CD4-positive, alpha-beta T cell treated with Interleukin-12 subunit alpha and Interleukin-12 subunit beta, for 1 hour (primary cell): ENCODE measurements at regions not wholly inside any gene's neighbourhood (a gene's known extent, or its start where the extent isn't known, plus 50 kb on each side); places are given as distances from the start of the nearest gene placed in this dataset.
A peak's percentile ranks its signal among the peaks of the same experiment; 100 is the strongest.
"Not testable (repeated sequence)": the region's sequence is repeated elsewhere in the genome, so short reads cannot be mapped to it uniquely, and the experiment has no call there.

ENCODE experiments used
- DNase-seq: peaks from one replicate; pipeline ENCODE4 v3.0.0-alpha.2; 2020

- DNase-seq, result not testable (repeated sequence)
These were observed 143.7 kb upstream of the IVNS1ABP start for GRCh38 chr1:185460723-185461122.

DNA sequence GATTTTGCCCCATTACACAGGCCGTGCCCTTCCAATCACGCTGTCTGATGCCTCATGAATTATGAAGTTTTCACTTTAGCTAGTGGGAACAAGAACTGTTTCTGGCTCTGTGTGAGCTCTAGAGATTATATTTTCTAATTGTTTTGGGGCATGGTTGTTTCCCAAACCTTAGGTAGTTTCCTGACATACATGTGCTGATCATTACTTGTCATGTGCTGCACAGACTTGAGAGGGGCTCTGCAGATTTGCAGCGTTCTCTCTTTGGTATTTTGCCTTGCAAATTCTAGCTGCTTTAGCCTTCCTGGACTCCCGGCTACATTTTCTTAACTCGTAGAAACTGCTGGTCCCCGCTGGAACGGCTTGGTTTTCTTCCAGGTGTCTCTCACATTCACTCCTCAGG, 142.1 kb upstream of the IVNS1ABP start:
- DNase-seq, result no peak

DNA sequence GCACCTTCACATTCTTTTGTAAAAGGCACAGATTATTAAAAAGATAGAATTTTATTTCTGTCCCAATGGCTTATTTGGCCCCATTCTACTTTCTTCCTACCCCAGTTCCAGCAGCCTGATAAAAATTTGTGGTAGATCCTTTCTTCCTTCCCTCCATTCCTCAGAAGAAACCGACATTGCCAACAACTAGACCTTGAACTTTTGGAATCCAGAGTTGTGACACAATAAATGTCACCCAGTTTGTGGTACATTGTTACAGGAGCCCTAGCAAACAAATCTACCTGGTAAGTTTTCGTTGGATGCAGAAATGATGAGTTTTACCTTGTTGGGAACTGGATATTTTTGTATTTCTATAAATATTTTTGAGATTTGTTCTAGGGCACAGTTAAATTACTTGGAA, 141.6 kb upstream of the IVNS1ABP start:
- no peak for DNase-seq

GRCh38 chr1:185453496-185454192, 136.6 kb upstream of the IVNS1ABP start:
- DNase-seq, result no peak

- DNase-seq, result no peak
These were observed 133.9 kb upstream of the IVNS1ABP start for GRCh38 chr1:185450917-185451316.

DNA sequence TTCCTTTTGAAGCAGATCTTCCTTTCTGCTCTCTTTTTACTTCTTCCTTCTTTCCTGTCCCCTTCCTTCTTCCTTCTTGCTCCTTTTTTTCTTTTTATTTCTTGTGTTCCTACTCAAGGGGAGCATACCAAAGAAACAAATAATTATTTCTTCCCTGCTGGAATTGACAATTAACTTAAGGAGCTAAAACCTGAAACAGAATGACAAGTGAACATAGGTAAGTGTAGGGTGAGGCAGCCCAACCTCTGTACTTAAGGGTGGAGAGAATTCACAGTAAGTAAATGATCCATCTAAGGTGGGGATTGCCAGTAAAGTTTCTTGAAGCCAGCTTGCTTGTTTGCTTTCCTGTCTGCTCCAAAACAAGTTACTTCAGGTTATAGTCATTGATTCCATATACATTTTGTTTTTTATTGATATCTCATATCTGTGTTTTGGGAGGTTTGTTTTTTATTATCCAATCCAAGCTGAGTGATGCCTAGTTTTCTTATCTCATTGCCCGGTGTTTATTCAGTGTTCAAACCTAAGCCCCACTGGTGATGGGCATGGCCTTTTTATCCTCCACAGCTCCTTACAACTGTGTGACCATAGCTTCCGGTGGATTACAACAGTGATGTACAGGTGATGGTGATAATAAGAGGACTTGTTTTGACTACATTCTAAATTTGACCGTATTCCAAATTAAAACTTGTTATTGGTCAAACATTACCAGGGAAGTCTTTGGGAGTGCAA, 133.2 kb upstream of the IVNS1ABP start:
- no peak for DNase-seq

- DNase-seq, result no peak
These were observed 132.5 kb upstream of the IVNS1ABP start for GRCh38 chr1:185449378-185450059.

- DNase-seq, result no peak
These were observed 131.6 kb upstream of the IVNS1ABP start for GRCh38 chr1:185448591-185449186.

DNA sequence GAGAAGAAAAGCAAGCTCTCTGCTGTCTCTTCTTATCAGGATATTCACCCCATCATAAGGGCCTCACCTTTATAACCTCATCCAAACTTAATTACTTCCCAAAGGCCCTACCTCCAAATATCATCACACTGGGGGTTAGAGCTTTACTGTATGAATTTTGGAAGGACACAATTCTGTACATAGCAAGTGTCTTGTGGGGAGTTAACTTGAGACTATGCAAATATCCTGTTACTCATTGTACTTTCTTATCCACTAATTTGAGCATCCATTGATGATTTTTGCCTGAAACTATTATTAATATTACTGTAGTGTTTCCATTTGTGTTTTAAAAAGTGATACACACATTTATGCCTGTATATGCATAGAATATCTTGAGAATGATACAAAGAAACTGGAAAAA, 129.1 kb upstream of the IVNS1ABP start:
- DNase-seq, result no peak

- DNase-seq, result no peak
These were observed 128.6 kb upstream of the IVNS1ABP start for GRCh38 chr1:185445594-185445993.

- no peak for DNase-seq
These were observed 127.6 kb upstream of the IVNS1ABP start for GRCh38 chr1:185444676-185445075.

DNA sequence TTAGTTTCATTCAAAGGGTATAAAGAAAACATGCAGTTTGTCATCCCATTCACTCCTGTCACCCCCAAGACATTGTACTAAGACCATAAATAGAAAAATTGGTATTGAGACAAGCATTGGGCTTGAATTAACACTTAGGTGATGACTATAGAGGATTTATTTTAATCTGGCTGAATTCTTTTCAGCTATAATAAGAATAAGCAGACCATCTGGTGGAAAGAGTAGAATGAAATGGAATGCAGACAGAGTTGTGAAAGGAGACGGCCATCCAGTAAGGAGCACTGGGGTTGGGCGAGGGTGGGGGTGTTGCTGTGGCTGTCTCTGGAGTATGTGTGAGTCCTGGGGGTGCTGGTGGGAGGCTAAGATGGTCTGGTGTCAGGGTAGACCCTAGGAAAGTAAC, 125.0 kb upstream of the IVNS1ABP start:
- no peak for DNase-seq

DNA sequence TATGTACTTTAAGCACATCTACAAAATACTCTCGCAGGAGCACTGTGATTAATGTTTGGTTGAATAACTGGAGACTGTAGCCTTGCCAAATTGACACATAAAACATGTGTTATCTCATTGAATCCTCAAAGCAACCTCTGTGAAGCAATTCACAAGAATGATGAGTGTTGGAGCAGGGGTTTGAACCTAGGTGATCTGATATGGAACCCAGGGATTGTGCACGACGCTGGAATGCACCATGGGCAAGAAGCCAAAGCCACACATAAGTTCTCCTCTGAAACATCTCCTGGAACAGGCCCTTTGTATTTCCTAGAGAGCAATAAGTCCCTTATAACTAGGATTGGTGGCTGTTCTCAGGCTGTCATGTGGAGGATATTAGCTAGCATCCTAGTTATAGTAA, 124.6 kb upstream of the IVNS1ABP start:
- no peak for DNase-seq

DNA sequence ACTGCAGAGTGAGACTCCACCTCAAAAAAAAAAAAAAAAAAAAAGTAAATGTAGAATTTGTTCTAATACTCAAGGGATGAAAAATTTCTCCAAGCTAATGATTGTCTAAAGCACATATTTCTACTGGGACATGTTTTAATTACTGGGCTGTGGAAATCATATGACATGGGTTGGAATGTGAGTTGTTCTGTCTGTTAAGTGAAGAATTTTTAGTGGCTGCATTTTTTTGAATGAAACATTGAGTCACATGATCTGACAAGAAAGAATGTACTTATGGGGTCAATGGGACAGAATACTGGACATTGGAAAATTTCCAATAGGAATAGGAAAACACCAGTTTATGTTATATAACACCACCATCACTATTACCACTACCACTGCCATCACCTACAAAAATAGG, 123.8 kb upstream of the IVNS1ABP start:
- DNase-seq, result no peak

- peak; percentile 60 for DNase-seq
These were observed 122.8 kb upstream of the IVNS1ABP start for GRCh38 chr1:185439727-185440415.

GRCh38 chr1:185438936-185439335, 121.9 kb upstream of the IVNS1ABP start:
- no peak for DNase-seq

GRCh38 chr1:185435696-185436379, 118.8 kb upstream of the IVNS1ABP start:
- DNase-seq, result no peak

DNA sequence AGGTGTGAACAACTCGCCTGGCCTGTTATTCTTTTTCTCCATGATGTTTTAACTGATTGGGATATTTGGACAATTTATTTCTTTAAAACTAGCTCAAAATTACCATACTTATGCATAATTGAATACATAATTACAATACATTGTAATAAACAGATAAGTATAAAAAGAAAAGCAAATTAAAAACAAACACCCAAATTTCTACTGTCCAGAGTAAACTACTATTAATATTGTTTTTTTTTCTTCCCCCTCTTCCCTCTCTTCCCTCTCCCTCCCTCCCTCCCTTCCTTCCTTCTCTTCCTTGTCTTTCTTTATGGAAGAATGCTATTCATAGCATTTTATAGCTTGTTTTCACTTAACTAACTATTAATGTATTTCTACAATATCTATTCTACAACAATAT, 117.7 kb upstream of the IVNS1ABP start:
- no peak for DNase-seq

DNA sequence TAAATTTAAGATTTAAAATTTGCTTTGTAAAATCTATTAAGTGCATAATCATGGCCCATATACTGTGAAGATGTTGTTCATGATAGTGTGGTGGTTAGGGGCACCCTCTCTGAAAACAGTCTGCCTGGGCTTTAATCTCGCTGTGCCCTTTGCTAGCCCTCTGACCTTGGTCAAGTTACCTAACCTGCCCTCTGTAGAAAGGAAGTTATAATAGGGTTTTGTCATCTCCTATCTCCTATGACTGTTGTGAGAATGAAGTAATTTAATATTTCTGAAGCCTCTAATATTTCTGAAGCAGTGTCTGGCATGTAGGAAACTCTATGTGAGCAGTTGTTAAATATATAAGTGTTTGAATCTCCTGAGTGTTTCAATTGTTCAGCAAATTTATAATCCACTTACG, 116.6 kb upstream of the IVNS1ABP start:
- no peak for DNase-seq

DNA sequence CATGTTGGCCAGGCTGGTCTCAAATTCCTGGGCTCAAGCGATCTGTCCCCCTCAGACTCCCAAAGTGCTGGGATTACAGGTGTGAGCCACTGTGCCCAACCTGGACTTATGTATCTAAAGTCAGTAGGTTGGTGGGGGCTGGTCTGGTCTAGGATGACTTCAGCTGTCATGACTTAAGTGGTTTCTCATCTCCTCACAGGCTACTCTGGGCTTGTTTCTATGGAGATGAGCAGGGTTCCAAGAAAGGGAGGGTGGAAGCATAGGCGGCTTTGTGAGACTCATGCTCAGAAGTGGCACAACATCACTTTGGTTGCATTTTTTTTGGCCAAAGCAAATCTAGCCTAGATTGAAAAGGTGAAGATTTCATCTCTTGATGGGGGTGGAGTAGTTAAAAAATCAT, 115.9 kb upstream of the IVNS1ABP start:
- DNase-seq, result no peak

GRCh38 chr1:185431612-185432011, 114.6 kb upstream of the IVNS1ABP start:
- no peak for DNase-seq

DNA sequence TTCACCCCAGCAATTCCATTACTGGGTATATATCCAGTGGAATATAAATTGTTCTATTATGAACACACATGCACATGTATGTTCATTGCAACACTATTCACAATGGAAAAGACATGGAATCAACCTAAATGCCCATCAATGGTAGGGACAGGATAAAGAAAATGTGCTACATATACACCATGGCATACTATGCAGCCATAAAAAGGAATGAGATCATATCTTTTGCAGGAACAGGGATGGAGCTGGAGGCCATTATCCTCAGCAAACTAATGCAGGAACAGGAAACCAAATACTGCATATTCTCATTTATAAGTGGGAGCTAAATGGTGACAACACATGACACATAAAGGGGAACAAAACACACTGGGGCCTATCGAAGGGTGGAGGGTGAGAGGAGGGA, 112.6 kb upstream of the IVNS1ABP start:
- DNase-seq, result not testable (repeated sequence)
